HEK293T (cell line): ENCODE measurements at regions not wholly inside any gene's neighbourhood (a gene's known extent, or its start where the extent isn't known, plus 50 kb on each side); places are given as distances from the start of the nearest gene placed in this dataset.

ENCODE experiments used
- CTCF ChIA-PET: fragments of 350-600 bp; formaldehyde crosslinking; extraction: SDS; loops from one replicate; lab custom pipeline; 2021; ENCODE audit warnings: antibody characterized with exemption, inconsistent platforms; lab: Yijun Ruan, JAX
- POLR2A ChIA-PET: fragments of 350-600 bp; formaldehyde crosslinking; extraction: SDS; loops from one replicate; lab custom pipeline; 2020; ENCODE audit warnings: antibody characterized with exemption, inconsistent platforms; lab: Yijun Ruan, JAX
- DNase-seq: peaks from one replicate; pipeline ENCODE4 v3.0.0; 2012; ENCODE audit warnings: mixed read lengths; ENCODE audit errors: extremely low spot score
- ARNT ChIP-seq: fragments of 450-650 bp; IDR thresholded peaks from 2 replicates; pipeline ENCODE4 v1.6.1; 2017; ENCODE audit warnings: mild to moderate bottlenecking
- BHLHE40 ChIP-seq: fragments of 450-650 bp; IDR thresholded peaks from 2 replicates; pipeline ENCODE4 v1.6.1; 2016; ENCODE audit warnings: mild to moderate bottlenecking, moderate library complexity, borderline replicate concordance
- CTBP1 ChIP-seq: fragments of 450-650 bp; IDR thresholded peaks from 2 replicates; pipeline ENCODE4 v1.6.1; 2016; ENCODE audit warnings: borderline replicate concordance
- ELF4 ChIP-seq: fragments of 450-650 bp; IDR thresholded peaks from 2 replicates; pipeline ENCODE4 v1.6.1; 2017; ENCODE audit warnings: antibody characterized with exemption
- FOXA1 ChIP-seq: fragments of 450-650 bp; IDR thresholded peaks from 2 replicates; pipeline ENCODE4 v1.6.1; 2016; ENCODE audit warnings: mild to moderate bottlenecking
- FOXK2 ChIP-seq: fragments of 450-650 bp; IDR thresholded peaks from 2 replicates; pipeline ENCODE4 v1.6.1; 2016; ENCODE audit warnings: mild to moderate bottlenecking
- FOXM1 ChIP-seq: fragments of 450-650 bp; IDR thresholded peaks from 2 replicates; pipeline ENCODE4 v1.6.1; 2017; ENCODE audit warnings: mild to moderate bottlenecking, borderline replicate concordance
- HDGF ChIP-seq: fragments of 450-650 bp; IDR thresholded peaks from 2 replicates; pipeline ENCODE4 v1.6.1; 2017; ENCODE audit warnings: antibody characterized with exemption, borderline replicate concordance
- L3MBTL2 ChIP-seq: fragments of 450-650 bp; conservative IDR thresholded peaks from 2 replicates; pipeline ENCODE4 v1.6.1; 2016; ENCODE audit warnings: mild to moderate bottlenecking
- LEF1 ChIP-seq: fragments of 450-650 bp; IDR thresholded peaks from 2 replicates; pipeline ENCODE4 v1.6.1; 2017; ENCODE audit warnings: mild to moderate bottlenecking, borderline replicate concordance
- NFRKB ChIP-seq: fragments of 450-650 bp; IDR thresholded peaks from 2 replicates; pipeline ENCODE4 v1.6.1; 2016; ENCODE audit warnings: mild to moderate bottlenecking, moderate library complexity
- PKNOX1 ChIP-seq: fragments of 450-650 bp; IDR thresholded peaks from 2 replicates; pipeline ENCODE4 v1.6.1; 2016
- SP1 ChIP-seq: fragments of 450-650 bp; IDR thresholded peaks from 2 replicates; pipeline ENCODE4 v1.6.1; 2017
- SUZ12 ChIP-seq: fragments of 450-650 bp; IDR thresholded peaks from 2 replicates; pipeline ENCODE4 v1.6.1; 2016; ENCODE audit warnings: mild to moderate bottlenecking
- TARDBP ChIP-seq: fragments of 450-650 bp; IDR thresholded peaks from 2 replicates; pipeline ENCODE4 v1.6.1; 2016
- ZNF384 ChIP-seq: fragments of 450-650 bp; IDR thresholded peaks from 2 replicates; pipeline ENCODE4 v1.6.1; 2016

- no peak for TF ChIP-seq ZNF384
- no peak for TF ChIP-seq BHLHE40
- no peak for TF ChIP-seq FOXM1
- TF ChIP-seq FOXK2: no peak
- no peak for TF ChIP-seq CTBP1
- no peak for TF ChIP-seq LEF1
- TF ChIP-seq TARDBP: no peak
- no peak for TF ChIP-seq ARNT
- ChIA-PET CTCF (no interaction called here), POLR2A (no interaction called here)
- no peak for DNase-seq
These were observed 164.7 kb downstream of the LRRC30 start for GRCh38 chr18:7395566-7395965.

DNA sequence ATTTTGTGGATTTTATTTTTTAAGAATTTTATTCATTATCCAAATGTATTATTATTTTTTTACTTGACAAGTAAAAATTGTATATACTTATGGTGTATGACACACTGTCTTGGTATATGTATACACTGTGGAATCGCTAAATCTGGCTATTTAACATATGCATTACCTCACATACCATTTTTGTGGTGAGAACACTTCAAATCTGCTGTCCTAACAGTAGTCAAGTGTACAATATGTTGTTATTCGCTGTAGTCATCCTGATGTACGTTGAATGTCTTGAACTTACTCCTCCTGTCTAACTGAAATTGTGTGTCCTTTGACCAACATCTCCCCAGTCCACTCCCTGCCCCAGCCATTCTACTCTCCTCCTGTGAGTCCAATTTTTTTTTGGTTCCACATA lies 153.2 kb upstream of the PTPRM start:
- POLR2A ChIA-PET: no interaction called here
- TF ChIP-seq FOXK2 (no peak), ZNF384 (no peak), LEF1 (no peak), FOXA1 (no peak), SUZ12 (no peak), CTBP1 (no peak), L3MBTL2 (no peak)
- CTCF ChIA-PET: no interaction called here
- DNase-seq: no peak

DNA sequence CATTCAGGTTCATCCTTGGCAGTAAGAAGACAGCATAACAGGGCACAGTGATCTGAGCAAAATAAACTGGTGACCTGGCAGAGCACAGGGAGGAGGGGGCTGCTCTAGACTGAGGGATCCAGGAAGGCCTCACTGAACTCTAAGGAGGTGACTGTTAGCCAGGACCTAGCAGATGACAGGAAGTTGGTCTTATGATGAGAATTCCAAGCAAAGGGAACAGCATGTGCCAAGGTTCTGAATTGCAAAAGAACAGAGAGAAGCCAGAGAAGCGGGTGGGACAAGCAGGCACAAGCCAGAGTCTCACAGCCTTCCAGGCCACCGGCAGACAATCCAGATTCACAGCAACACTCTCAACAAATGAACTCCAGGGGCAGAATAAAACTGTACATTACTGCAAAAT lies 152.7 kb upstream of the PTPRM start:
- no peak for TF ChIP-seq ELF4
- TF ChIP-seq LEF1: no peak
- no peak for TF ChIP-seq PKNOX1
- no peak for TF ChIP-seq ZNF384
- TF ChIP-seq FOXM1: no peak
- no peak for TF ChIP-seq SP1
- no peak for TF ChIP-seq SUZ12
- no peak for TF ChIP-seq TARDBP
- DNase-seq: no peak
- POLR2A ChIA-PET: no interaction called here
- CTCF ChIA-PET: no interaction called here

DNA sequence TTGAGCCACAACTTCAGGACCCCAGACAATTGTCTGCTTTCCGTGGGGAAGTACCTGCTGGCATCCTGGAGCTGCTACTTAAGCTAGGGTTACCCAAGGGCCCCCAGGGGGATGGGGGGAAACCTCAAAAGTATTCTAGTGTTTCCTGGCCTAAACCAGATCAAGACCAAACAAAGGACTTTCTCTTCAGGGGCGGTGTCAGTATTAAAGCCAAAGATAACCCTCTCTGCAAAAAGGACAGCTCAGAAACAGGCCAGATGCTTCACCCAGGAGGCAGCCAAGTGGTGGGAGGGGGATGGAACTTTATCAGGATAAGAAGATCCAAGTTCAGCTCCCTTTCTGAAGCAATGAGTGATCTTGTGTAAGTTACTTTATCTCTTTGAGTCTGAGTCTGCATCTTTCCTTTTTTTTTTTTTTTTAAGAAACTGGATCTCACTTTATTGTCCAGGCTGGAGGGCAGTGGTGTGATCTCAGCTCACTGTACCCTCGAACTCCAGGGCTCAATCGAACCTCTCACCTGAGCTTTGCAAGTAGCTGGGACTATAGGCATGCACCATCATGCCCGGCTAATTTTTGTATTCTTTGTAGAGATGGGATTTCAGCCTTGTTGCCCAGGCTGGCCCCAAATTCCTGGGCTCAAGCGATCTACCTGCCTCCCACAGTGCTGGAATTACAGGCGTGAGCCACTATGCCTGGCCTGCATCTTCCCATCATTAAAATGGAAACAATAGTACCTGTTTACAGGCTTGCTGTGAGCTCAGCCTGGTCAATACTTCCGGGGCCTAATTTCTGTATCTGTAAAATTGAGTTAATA lies 151.8 kb upstream of the PTPRM start:
- ChIA-PET CTCF (interaction anchor here (0.6 kb wide), 1 partner anchor 752 kb away, joined by 3 read pairs; no protein-coding TSS in a partner anchor), POLR2A (no interaction called here)
- DNase-seq: no peak
- TF ChIP-seq SUZ12: no peak
- TF ChIP-seq HDGF: no peak
- TF ChIP-seq CTBP1: no peak
- no peak for TF ChIP-seq FOXK2
- no peak for TF ChIP-seq ARNT
- TF ChIP-seq BHLHE40: no peak
- TF ChIP-seq SP1: no peak
- no peak for TF ChIP-seq TARDBP
- no peak for TF ChIP-seq FOXA1
- TF ChIP-seq PKNOX1: no peak
- no peak for TF ChIP-seq ELF4
- TF ChIP-seq LEF1: no peak
- TF ChIP-seq NFRKB: no peak
- no peak for TF ChIP-seq FOXM1
- no peak for TF ChIP-seq ZNF384
- TF ChIP-seq L3MBTL2: no peak

- ChIA-PET CTCF (no interaction called here), POLR2A (no interaction called here)
- DNase-seq: no peak
- TF ChIP-seq SP1 (no peak), SUZ12 (no peak), BHLHE40 (no peak), TARDBP (no peak), ELF4 (no peak), LEF1 (no peak), CTBP1 (no peak), HDGF (no peak), FOXM1 (no peak), PKNOX1 (no peak), L3MBTL2 (no peak), FOXA1 (no peak)
These were observed 149.4 kb upstream of the PTPRM start for GRCh38 chr18:7417727-7418126.

DNA sequence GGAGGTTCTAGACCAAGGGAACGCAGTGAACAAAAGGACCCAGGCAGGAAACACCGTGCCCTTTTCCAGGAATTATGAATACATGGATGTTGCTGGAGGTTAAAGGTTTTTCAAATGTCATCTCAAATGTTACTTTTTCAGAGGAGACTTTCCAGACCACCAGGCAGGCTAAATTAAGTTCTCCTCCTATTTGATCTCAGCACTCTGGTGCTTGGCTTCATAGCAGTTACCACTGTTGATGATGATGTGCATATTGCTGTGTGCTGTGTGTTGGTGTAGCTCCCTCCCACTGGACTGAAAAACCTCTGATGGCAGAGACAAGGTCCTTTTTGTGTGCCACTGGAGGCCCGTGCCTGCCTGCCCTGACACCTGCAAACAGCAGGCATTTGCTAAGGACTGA lies 137.3 kb upstream of the PTPRM start:
- ChIA-PET CTCF (no interaction called here), POLR2A (no interaction called here)
- TF ChIP-seq ZNF384 (no peak), BHLHE40 (no peak), LEF1 (no peak), PKNOX1 (no peak), SUZ12 (no peak), ARNT (no peak), NFRKB (no peak), FOXM1 (no peak), ELF4 (no peak), L3MBTL2 (no peak), TARDBP (no peak), CTBP1 (no peak), FOXA1 (no peak), FOXK2 (no peak), HDGF (no peak), SP1 (no peak)
- DNase-seq: no peak
